Anterior cingulate cortex (tissue), 58 donors: ENCODE measurements at regions not wholly inside any gene's neighbourhood (a gene's known extent, or its start where the extent isn't known, plus 50 kb on each side); places are given as distances from the start of the nearest gene placed in this dataset.
A peak's percentile ranks its signal among the peaks of the same experiment; 100 is the strongest.

Source experiments
- DNase-seq, 58 donors: peaks; one replicate each; lab custom pipeline; 2025; lab: John Stamatoyannopoulos, UW

- peak in 13 of 58 donors; percentile 4 to 32 (median 13) for DNase-seq
Measured at GRCh38 chr14:56491299-56492285, 88.0 kb upstream of the TMEM260 start.

- peak in 3 of 58 donors; percentile 1 to 8 (median 7) for DNase-seq
Measured at GRCh38 chr14:56494167-56494566, 85.4 kb upstream of the TMEM260 start.

- no peak for DNase-seq
Measured at GRCh38 chr14:56498112-56498511, 81.5 kb upstream of the TMEM260 start.

GRCh38 chr14:56501909-56502530, 77.6 kb upstream of the TMEM260 start:
- DNase-seq, result no peak

GRCh38 chr14:56505361-56505760, 74.2 kb upstream of the TMEM260 start:
- DNase-seq, result no peak

GRCh38 chr14:56512521-56512920, 67.1 kb upstream of the TMEM260 start:
- DNase-seq, result no peak

GRCh38 chr14:56514663-56515371, 64.8 kb upstream of the TMEM260 start:
- no peak for DNase-seq

- DNase-seq, result no peak
Measured at GRCh38 chr14:56515739-56516138, 63.9 kb upstream of the TMEM260 start.

- DNase-seq, result no peak
Measured at GRCh38 chr14:56522403-56522802, 57.2 kb upstream of the TMEM260 start.

GRCh38 chr14:56524971-56525677, 54.5 kb upstream of the TMEM260 start:
- DNase-seq, result no peak

GRCh38 chr14:56528927-56529326, 50.7 kb upstream of the TMEM260 start:
- no peak for DNase-seq
